Gastroesophageal sphincter (tissue), 4 donors: ENCODE measurements at regions not wholly inside any gene's neighbourhood (a gene's known extent, or its start where the extent isn't known, plus 50 kb on each side); places are given as distances from the start of the nearest gene placed in this dataset.

Experiments
- ATAC-seq: fragments of 150-250 bp; one replicate; pipeline ENCODE4 v1.9.1; 2016; ENCODE audit warnings: mild to moderate bottlenecking, moderate library complexity
- H3K27ac ChIP-seq, 4 donors: fragments of 200-600 bp; sonication (generic) in 3 of 4; 1 replicate in 3 of 4; 2 replicates in 1 of 4; pipeline ENCODE4 v1.5.1; 2016 to 2019
- H3K27me3 ChIP-seq: fragments of 200-600 bp; sonication (generic); one replicate; pipeline ENCODE4 v1.5.1; 2019
- H3K36me3 ChIP-seq, 2 donors: fragments of 200-600 bp; sonication (generic); one replicate each; pipeline ENCODE4 v1.5.1; 2019; ENCODE audit warnings: control low read depth in 1 of 2
- H3K4me1 ChIP-seq, 3 donors: fragments of 200-600 bp; sonication (generic); 1 replicate in 2 of 3; 2 replicates in 1 of 3; pipeline ENCODE4 v1.5.1; 2016 to 2019; ENCODE audit warnings: control low read depth in 2 of 3
- H3K4me3 ChIP-seq, 2 donors: fragments of 200-600 bp; sonication (generic); one replicate each; pipeline ENCODE4 v1.5.1; 2019; ENCODE audit warnings: mild to moderate bottlenecking in 1 of 2, moderate library complexity in 1 of 2
- H3K9me3 ChIP-seq, 3 donors: fragments of 200-600 bp; sonication (generic); one replicate each; pipeline ENCODE4 v1.5.1; 2017 to 2019; ENCODE audit warnings: control low read depth in 2 of 3
- EP300 ChIP-seq: sonication (generic); formaldehyde crosslinking; IDR thresholded peaks from one replicate; pipeline ENCODE4 v1.6.1; 2017; ENCODE audit warnings: antibody characterized with exemption, mild to moderate bottlenecking
- POLR2A ChIP-seq, 2 donors: fragments of 450-650 bp; IDR thresholded peaks; one replicate each; pipeline ENCODE4 v1.6.1; 2017; ENCODE audit warnings: antibody characterized with exemption in 2 of 2, mild to moderate bottlenecking in 2 of 2, moderate library complexity in 1 of 2
- POLR2AphosphoS5 ChIP-seq: sonication (generic); formaldehyde crosslinking; IDR thresholded peaks from one replicate; pipeline ENCODE4 v1.6.1; 2017; ENCODE audit warnings: antibody characterized with exemption
- whole genome bisulfite sequencing, 2 donors: methylation state at CpG; one replicate each; pipeline ENCODE4 v1.1.5; 2018; ENCODE audit warnings: low coverage in 1 of 2; 5-methylcytosine and 5-hydroxymethylcytosine counted together
- TF ChIP-seq, protein P1 (sequence below), 4 experiments: fragments of 200-600 bp in 2 of 4; fragments of 450-650 bp in 2 of 4; sonication (generic) in 1 of 4; IDR thresholded peaks; one replicate each; pipeline ENCODE4 v1.5.1; 2017 to 2019; ENCODE audit warnings: antibody characterized with exemption in 4 of 4, mild to moderate bottlenecking in 2 of 4, moderate library complexity in 2 of 4

DNA sequence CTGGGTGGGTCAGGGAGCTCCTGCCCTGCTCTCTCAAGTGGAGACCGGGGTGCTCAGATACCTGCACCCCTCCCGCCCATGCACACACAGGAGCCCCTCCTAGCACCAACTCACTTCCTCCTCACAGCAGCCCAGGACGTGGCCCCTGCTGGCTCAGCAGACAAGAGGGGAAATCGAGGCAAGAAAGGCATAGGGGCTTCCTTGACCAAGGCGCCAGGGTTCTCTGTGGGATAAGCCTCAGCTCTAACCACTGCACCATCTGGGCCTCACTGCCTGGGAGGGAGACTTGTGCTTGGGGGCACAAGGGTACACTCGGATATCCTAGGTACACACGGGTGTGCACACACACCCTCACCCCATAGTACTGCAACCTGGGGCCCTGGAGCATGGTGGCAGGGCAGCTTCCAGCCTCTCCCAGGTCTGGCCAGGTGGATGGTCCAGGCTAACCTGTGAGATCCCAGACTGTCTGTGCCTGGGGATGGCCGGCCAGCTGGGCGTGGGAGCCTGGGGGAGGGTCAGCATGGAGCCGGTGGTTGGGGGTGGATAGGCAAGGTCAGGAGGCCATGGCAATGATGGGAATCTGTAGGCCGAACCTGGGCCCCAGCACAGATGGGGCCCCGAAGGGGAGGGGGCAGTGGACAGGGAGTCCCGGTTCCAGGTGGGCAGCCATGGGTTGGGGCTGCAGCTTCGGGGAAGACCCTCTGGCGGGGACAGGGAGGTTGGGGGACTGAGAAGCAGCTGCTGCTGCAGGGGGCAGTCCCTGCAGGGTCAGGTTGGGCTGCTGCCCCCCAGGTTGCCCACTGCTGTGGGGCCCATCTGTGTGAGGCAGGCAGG, 312.4 kb downstream of the TMEM121 start:
- no peaks in the 10 kb centered on the region for H3K9me3 ChIP-seq
- H3K4me1 ChIP-seq = no peaks in the 10 kb centered on the region
- peak; percentile 20 for ATAC-seq
- H3K27me3 ChIP-seq = peaks cover 21% of the 10 kb centered on the region
- H3K27ac ChIP-seq = no peak overlapping the region
- H3K4me3 ChIP-seq = no peak overlapping the region
- TF ChIP-seq, protein P1, sequence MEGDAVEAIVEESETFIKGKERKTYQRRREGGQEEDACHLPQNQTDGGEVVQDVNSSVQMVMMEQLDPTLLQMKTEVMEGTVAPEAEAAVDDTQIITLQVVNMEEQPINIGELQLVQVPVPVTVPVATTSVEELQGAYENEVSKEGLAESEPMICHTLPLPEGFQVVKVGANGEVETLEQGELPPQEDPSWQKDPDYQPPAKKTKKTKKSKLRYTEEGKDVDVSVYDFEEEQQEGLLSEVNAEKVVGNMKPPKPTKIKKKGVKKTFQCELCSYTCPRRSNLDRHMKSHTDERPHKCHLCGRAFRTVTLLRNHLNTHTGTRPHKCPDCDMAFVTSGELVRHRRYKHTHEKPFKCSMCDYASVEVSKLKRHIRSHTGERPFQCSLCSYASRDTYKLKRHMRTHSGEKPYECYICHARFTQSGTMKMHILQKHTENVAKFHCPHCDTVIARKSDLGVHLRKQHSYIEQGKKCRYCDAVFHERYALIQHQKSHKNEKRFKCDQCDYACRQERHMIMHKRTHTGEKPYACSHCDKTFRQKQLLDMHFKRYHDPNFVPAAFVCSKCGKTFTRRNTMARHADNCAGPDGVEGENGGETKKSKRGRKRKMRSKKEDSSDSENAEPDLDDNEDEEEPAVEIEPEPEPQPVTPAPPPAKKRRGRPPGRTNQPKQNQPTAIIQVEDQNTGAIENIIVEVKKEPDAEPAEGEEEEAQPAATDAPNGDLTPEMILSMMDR (IDR thresholded peaks at IDR 0.05) = no peak
- TF ChIP-seq EP300 = no peak
- no peak for TF ChIP-seq POLR2A (IDR thresholded peaks at IDR 0.05)
- TF ChIP-seq POLR2AphosphoS5 = no peak
- WGBS, 2 donors = 100% methylated on average over 3 of the region's 15 CpGs; no CpG with 5 or more reads in 1 of the 2 donors
- H3K36me3 ChIP-seq = no peaks in the 10 kb centered on the region

DNA sequence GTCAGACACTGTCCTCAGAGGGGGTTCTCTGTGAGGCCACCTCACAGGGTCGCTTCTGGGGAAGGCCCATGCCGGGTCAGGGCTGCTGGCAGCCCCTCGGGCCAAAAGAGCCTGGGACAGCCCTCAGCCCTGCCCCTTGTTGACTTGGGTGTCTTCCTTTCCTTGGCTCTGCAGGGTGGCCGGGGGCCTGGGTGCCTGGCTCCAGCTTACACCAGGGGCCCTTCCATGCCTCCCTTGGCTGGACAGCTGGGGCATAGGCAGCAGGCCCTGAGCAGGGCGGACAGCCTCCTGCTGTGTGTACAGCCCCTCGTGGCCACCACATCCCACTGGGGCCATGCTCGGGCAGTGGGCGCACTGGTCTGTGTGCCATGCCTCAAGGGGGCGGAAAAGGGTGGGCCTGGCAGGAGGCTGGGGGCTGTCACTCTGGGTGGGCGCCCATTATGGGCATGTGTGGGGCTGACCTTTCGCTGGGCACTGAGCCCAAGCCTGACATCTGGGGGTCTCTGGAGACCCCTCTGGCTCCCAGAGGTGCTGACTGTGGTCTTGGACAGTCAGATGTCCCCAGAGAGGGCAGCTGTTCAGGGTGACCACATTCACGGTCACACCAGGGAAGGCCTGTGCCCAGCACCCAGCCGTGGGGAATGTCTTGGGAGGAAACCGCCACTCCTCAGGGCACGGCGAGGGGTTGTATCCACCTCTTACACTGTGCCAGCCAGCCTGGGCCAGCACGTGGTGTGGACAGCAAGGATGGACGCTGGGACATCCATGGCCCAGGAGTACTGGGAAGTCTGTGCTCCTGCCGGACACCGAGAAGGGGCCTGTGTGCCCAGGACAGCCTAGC, 313.3 kb downstream of the TMEM121 start:
- ATAC-seq = no peak
- TF ChIP-seq, protein P1 (IDR thresholded peaks at IDR 0.05) = no peak
- TF ChIP-seq POLR2A (IDR thresholded peaks at IDR 0.05) (no peak), POLR2AphosphoS5 (no peak), EP300 (no peak)
- 100% methylated on average over 2 of the region's 20 CpGs; no CpG with 5 or more reads in 1 of the 2 donors for WGBS, 2 donors
- Histone ChIP-seq H3K4me1 (no peaks in the 10 kb centered on the region), H3K9me3 (no peaks in the 10 kb centered on the region), H3K27me3 (peaks cover 27% of the 10 kb centered on the region), H3K27ac (no peak overlapping the region), H3K36me3 (no peaks in the 10 kb centered on the region), H3K4me3 (no peak overlapping the region)

DNA sequence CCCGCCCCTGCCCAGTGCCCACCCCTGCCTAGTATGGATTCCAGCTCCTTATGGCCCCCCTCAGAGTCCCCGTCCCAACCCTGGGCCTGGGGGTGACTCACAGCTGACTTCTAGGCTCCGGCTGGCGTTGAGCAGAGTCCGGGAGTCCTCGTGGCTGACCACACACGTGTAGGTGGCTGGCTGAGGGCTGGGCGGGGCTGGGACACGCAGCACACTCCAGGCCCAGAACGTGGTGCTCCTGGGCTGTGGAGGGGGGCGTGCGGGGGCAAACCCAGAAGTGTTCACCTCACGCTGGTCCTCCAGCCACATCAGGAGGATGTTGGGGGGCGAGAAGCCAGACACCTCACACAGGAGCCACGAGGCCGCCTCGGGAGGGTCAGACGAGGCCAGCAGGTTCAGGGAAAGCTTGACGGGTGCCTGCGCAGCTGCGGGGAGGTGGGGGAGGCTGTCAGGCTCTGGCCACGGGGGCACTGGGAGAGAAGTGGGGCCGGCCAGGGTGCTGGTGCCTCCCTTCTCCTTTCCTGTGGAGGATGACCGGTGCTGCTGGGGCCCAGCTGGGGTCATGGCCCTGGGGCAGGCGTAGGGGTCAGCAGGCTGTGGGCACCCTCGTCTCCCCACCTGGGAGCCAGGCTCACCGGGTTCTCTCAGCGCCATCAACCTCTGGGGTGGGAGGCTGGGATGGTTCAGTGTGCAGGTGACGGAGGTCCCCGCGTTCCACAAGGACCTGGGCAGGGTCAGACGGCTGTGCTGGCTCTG, 314.1 kb downstream of the TMEM121 start:
- Histone ChIP-seq H3K4me1 (no peaks in the 10 kb centered on the region), H3K36me3 (no peaks in the 10 kb centered on the region), H3K4me3 (no peak overlapping the region), H3K27me3 (peaks cover 33% of the 10 kb centered on the region), H3K9me3 (no peaks in the 10 kb centered on the region), H3K27ac (no peak overlapping the region)
- no peak for TF ChIP-seq POLR2A (IDR thresholded peaks at IDR 0.05)
- TF ChIP-seq EP300 = no peak
- TF ChIP-seq, protein P1 (IDR thresholded peaks at IDR 0.05) = no peak
- no peak for TF ChIP-seq POLR2AphosphoS5
- ATAC-seq = no peak
- 100% methylated on average over 5 of the region's 32 CpGs; no CpG with 5 or more reads in 1 of the 2 donors for WGBS, 2 donors

GRCh38 chr14:105841022-105842009, 314.9 kb downstream of the TMEM121 start:
- Histone ChIP-seq H3K4me1 (no peaks in the 10 kb centered on the region), H3K9me3 (no peaks in the 10 kb centered on the region), H3K27ac (no peak overlapping the region), H3K27me3 (peaks cover 40% of the 10 kb centered on the region), H3K4me3 (no peak overlapping the region), H3K36me3 (no peaks in the 10 kb centered on the region)
- TF ChIP-seq POLR2AphosphoS5 (no peak), POLR2A (IDR thresholded peaks at IDR 0.05) (no peak), EP300 (no peak)
- TF ChIP-seq, protein P1 (IDR thresholded peaks at IDR 0.05) = no peak
- 88% methylated on average over 3 of the region's 29 CpGs; no CpG with 5 or more reads in 1 of the 2 donors for WGBS, 2 donors
- no peak for ATAC-seq
